ENCODE measurements at regions not wholly inside any gene's neighbourhood (a gene's known extent, or its start where the extent isn't known, plus 50 kb on each side); places are given as distances from the start of the nearest gene placed in this dataset.
"Not testable (repeated sequence)": the region's sequence is repeated elsewhere in the genome, so short reads cannot be mapped to it uniquely, and the experiment has no call there.

DNA sequence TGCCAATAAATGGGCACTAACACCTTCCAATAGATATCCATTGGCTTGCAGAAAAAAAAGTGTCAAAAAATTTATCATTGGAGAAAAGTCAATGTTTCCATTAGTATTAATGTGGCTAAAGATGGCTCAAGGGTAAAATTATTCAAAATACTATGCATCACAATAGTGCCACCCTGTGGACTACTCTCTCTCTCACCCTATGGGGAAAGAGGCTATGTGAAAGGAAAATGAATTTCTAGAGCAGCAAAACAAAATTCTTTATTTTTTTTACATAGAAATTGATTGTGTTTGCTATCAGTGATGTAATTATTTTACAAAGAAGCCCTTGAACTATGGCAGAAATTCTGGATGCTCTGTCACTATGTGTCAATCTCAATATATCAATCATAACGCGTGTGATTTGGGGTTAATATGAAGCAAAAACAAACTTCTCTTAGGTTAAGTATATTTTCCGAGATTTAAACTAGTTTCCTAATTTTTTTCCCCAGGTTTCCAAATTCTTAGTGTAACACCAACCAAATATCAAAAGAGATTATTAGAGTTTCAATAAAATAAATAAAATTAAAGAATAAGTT lies 193.9 kb downstream of the USP22 start:
- DNase-seq, result not testable (repeated sequence)

DNA sequence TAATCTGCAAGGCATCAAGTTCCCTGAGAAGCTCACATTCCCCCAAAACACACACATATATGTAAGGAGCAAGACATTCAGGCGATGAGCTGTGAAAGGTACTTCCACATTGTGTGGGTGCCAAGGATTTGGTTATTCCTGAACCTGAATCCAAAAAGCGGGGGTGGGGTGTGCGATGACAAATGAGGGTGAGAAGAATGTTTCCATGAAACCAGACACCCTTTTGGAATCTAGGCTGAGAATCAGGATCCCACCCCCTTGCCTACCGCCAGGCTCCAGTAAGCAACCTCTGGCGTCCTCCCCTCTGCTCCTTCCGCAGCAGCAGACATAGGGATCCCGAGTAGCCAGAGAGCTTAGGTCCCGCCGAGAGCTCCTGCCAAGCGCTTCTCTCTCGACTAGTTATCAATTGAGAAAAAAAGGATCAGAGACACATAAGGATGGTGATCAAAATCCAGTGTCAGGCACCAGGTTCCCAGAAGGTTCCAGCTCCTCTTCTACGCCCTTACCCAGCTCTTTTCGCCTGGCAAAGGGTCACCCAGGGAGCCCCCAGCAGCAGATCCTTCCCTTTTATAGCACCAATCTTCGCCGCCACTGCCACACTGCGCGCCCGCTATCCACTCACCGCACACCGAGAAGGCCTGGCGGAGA lies 191.1 kb downstream of the USP22 start:
- not testable (repeated sequence) for DNase-seq

DNA sequence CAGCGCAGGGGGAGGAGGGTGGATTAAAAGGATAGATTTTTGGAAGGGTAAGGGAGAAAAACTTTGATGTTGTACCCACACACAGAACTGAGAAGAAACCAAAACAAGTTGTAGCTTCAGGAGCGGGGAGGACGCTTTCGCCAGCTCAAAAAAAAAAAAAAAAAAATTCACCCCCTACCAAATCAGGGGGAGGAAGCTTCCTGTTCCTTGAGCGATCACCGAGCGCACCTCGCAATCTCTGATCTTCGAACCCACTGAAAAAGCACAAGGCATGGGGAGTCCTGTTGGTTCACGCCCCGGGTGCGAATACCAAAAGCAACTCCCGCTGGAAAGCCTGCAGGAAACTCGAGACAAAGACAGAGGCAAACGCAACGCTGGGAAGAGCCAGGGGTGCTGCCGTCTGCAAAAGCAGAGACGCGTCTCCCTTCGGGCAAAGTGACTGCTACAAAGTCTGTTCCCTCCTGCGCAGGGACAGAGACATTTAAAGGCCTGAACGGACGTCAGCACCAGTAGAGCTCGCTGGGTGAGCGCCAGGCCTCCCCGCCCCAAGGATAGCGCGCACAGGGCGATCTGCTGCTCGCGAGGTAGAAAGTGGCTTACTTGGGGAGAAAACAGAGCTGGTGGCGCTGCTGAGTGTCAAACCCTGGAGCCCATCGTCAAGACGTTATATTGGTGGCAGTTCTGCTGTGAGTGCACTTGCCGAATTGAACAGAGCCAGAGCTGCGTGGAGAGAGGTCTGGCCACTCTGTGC lies 190.4 kb downstream of the USP22 start:
- peak; percentile 7 to 8 for DNase-seq

DNA sequence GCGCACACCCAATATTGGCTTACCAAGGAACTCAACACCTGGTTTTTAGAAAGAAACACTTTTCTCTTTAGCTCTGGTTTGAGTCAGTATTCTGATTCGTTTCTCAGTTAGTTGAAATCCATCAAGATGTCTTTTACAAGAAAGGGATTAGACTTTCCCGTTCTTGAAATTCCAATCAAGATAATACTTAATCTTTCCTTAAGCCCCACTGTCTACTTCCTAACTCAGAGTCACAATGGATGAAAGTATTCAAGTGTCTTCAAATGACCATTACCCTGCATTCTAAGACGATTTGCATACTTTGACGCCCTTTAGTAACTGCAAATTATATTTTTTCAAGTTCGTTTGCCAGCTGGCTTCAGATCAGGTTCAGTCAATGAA lies 189.8 kb downstream of the USP22 start:
- DNase-seq, result no peak

DNA sequence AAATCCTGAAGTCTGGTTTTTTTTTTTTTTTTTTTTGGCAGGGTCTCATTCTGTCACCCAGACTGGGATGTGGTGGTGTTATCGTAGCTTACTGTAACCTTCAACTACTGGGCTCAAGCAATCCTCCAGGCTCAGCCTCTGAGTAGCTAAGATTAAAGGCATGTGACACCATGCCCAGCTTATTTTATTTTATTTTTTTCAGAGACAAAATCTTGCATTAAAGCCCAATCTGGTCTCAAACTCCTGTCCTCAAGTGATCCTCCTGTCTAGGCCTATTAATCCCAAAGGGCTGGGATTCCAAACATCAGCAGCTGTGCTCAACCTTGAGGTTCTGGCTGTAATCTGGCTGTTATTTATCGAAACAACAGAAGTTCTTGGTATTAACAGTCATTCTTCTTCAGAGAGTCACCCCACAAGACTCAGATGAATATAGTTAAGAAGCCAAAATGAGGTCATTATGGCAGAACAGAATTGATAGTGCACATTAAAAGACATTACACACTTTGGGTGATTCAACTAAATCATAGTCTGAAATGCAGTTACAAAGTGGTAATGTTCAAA lies 186.8 kb downstream of the USP22 start:
- not testable (repeated sequence) for DNase-seq

DNA sequence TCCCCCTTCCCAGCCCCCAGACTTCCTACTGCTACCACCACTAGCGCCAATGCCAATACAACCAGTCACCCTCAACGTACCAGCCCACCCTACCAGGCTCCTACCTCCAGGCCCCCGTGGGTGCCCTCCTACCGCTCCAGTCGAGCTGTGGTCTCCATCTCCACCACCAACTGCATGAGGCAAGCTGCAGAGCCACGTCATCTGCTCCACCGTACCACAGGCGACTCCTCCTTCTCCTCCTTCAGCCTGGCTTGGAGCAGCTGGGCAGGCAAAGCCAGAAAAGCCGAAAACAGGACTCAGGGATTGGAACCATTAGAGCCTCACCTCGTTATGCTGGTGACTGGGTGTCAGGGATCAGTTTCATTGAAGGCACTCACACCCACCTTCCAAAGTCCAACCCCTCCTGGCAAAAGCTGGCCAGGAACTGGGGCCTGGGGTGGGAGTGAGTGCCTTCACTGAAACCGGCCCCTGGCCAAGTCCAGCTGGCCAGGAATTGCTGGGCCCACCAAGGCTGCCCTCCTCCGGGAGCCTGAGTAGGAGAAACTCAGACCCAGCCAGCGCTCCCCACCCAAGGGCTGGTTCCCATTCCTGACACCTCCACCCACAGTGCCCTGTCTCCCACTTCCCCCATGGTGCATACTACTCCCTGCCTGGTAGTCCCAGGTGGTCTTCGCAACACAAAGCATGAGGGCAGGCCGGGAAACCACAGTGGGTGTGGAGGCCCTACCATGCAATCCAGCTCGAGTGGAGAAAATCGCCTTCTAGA lies 176.2 kb downstream of the USP22 start:
- DNase-seq, result not testable (repeated sequence)

DNA sequence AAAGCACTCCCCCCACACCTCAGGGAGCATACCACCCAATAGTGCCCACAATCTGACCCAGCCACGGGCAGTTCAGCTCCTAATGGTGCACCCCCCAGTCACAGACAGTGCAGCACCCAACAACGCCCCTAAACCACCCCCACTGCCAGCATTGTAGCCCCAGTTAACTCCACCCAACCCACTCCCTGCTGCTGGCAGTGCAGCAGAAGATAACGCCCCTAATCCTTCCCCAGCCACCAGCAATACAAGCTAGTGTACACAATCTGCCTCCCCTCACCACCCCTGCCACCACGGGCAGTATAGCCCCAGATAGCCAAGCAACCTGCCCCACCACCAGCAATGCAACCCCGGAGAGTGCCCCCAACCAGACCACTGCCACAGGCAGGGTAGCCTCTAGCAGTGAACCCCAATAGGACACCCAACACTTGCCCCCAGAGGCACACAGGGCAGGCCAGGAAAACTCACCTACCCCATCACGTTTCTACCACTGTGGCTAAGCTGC lies 175.3 kb downstream of the USP22 start:
- DNase-seq, result not testable (repeated sequence)

DNA sequence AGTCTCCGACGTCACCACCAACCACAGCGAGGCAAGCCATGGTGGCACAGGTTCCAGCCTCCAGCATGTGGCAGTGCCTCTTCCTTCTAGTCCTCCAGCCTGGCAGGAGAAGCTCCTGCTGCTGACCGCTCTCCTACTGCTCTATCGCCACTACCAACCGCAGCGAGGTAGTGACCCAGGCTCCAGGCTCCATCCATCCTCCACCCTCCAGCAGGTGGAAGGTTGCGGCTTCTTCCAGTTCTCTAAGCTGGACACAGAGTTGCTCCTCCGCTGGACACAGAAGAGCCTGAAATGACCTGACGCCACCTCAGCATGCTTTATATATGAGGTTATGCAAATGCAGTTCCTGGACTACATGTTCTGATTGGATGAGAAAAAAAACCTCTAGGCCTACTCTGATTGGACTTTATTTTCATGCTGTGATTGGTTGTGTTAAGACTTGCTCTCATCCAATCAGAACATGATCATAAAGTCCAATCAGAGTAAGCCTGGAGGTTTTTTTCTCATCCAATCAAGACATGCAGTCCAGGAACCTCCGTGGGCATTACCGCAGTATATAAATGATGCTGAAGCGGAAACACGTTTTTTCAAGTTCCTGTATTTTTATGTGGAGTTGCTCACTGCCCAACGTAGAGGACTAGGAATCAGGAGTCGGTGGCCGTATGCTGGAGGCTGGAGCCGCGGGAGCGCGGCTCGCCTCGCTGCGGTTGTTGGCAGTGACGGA lies 174.7 kb downstream of the USP22 start:
- not testable (repeated sequence) for DNase-seq

DNA sequence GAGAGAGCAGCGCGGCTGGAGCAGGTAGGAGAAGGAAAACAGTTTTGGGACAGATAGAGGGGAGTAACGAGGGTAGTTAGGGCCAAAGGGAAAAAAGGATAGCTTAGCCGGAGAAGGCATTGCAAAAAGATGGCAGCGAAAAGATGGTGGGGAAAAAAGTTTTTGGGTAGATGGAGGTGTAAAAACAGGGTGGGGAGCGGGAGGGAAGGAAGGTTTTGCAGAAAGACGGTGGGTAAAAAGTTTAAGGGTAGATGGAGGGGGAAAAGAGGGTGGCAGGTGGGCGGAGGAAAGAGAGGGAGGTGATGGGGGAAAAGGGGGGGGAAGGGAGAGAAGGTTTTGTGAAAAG lies 174.2 kb downstream of the USP22 start:
- DNase-seq, result not testable (repeated sequence)

DNA sequence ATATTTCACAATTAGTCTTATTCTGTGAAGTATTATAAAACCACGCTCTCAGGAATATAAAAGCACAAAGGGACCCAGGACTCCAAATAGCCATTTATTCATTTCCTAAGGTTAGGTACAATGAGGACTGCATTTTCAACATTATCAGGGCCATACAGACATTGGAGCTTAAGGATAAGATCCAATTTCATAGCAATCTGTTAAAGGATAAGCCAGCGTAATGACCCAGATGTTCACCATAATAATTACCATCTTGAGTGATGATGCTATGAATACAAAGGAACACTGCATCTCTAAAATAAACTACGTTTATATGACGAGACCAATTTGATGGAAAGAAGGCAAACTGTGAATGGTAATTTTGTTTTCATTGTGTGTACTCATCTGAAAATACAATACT lies 169.6 kb downstream of the USP22 start:
- not testable (repeated sequence) for DNase-seq

DNA sequence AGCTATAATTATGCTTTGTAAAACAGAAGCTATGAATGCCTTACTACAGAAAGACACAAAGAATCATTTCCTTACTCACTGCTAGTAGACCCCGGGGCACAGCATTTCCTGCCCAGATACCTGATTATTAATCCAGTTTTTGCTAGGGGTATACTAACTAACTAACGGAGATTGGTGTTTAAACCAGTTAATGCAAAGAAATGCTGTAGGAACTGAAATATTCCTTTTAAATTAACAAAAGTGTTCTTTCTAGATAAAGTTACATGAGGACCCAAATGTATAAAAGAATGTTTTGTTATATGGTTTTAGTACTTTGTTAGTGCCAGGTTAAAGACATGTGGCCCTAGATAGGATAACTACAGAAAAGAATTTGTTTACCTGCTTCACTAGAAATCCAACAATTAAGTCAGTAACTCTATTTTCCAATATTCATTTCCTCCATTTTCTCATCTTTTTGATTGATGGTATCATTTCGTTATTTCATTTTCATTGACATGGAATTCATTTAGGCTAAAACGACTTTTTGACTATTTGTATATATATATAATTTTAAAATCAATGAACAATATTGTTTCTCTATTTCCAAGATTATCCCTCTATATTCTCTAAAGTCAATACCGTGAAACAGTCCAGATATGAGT lies 169.0 kb downstream of the USP22 start:
- not testable (repeated sequence) for DNase-seq

DNA sequence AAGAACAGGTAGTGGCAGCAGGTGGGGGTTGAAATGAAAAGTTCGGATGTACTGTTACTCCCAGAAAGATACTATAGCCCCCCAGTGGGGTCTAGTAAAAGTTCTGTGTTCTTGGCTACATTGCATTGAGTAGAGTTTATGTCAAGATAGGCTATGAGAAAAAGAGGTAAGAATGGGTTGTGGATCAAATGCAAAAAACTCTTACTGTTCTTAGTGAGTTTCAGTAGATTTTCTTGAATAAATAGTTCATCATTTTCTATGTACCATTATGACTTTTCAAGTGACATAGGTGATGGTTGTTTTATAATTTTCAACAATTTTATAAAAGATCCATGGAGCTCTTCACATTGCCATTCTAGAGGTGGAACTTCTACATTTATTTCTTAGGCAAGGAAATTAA lies 165.4 kb downstream of the USP22 start:
- not testable (repeated sequence) for DNase-seq

DNA sequence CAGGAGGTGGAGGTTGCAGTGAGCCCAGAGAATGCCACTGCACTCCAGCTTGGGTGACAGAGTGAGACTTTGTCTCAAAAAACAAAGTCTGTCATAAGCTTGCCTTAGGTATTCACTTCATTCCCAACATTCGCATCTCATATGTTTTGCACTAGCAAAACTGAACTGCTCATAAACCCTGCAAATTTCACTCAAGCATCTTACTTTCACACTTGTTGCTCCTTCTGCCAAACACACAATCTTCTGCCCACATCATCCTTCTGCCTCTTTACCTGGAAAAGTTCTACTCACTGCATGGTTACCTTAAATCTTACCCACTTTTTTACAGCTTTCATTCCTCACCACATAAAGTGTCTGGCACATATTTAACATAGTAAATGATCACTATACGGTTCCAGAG lies 152.5 kb downstream of the USP22 start:
- DNase-seq, result no peak

DNA sequence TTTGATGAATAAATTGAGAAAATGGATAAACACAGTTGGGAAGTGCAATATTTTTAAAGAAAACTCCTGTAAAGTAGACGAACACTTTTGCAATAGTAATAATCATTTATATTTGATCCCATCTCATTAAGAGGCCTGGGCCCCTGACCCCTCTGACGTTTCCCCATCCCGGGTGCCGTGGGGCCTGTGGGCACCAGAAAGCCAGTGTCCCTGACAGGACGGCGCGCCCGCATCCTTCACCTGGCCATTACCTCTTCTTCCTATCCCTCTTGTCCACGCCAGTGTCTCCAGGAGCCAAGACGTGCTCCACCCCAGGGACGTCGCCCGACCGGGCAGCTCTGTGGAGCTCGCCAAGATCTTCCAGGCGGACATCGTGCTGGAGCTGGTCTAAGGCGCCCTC lies 147.4 kb downstream of the USP22 start:
- not testable (repeated sequence) for DNase-seq

DNA sequence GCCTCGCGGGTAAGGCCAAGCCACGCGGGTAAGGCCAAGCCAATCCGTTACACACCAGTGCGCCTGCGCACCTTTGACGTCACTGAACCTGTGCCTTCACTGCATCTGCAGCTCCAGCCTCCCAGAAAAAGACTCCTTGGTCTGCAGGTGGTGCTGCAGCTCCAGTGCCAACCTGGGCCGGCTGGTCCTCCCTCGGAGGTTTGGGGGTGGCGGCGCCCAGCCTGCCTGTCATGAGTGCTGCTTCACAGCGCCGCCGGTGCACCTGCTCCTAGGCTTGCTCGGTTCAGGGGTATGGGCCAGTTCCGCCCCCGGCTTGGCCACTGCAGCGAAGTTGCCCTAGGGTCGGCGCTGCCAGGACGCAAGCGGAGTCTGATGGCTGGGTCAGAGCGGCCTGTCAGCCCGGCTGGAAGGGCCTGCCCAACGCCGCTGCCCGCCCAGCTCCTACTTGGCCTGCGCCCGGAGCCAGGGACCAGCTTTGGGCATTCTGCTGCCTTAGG lies 146.6 kb downstream of the USP22 start:
- peak; percentile 62 to 75 for DNase-seq

DNA sequence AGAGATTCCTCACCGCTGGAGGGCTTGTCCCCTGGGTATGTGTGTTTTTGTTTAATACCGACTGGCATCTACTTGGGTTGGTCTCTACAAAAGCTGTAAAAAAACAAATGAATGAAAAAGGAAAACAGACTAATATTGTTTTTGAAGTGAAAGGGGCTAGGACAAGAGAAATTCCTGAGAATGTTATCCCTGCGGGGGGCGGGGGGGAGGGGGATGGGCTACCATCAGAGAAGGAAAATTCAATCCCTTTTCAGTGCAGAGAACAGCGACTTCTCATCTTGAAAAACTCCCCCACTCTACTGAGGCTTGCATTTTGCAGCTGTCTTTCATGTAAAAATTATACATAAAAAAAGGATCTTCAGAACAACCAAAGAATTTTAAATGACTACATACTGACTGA lies 144.1 kb downstream of the USP22 start:
- DNase-seq, result not testable (repeated sequence)

DNA sequence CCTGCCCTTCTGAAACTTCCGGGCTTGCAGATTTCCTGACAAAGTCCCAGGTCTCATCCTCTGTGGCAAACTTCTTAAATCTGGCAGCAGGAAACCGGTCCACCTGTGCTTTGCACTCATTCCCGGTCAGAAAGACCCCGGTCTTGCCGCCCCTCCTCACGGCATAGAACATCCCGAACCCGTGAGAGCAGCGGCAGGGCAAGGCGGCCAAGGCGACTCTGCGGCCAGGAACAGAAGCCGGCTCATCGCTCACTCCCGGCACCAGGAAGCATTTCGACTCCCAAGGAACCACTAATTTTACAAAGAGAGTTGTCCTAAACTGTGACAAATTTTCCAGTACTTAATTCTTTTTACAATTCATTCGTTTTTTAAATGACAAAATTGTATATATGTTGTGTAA lies 140.3 kb downstream of the USP22 start:
- DNase-seq, result not testable (repeated sequence)

DNA sequence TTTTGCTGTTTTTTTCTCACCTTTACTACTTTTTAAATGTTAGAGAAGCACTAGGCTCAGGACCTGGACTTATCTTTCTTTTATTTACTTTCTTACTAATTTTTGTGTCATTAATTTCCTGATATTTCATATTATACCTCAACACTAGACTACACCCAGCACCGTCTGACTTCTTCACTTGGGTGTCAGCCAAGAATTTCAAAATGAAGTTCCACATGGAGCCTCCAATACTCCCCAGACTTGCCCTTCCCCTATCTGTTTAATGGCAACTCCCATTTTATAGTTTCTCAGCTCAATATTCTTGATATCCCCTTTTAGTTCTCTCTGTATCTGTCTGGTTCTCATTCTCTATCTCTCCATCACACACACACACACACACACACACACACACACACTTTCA lies 139.3 kb downstream of the USP22 start:
- not testable (repeated sequence) for DNase-seq

DNA sequence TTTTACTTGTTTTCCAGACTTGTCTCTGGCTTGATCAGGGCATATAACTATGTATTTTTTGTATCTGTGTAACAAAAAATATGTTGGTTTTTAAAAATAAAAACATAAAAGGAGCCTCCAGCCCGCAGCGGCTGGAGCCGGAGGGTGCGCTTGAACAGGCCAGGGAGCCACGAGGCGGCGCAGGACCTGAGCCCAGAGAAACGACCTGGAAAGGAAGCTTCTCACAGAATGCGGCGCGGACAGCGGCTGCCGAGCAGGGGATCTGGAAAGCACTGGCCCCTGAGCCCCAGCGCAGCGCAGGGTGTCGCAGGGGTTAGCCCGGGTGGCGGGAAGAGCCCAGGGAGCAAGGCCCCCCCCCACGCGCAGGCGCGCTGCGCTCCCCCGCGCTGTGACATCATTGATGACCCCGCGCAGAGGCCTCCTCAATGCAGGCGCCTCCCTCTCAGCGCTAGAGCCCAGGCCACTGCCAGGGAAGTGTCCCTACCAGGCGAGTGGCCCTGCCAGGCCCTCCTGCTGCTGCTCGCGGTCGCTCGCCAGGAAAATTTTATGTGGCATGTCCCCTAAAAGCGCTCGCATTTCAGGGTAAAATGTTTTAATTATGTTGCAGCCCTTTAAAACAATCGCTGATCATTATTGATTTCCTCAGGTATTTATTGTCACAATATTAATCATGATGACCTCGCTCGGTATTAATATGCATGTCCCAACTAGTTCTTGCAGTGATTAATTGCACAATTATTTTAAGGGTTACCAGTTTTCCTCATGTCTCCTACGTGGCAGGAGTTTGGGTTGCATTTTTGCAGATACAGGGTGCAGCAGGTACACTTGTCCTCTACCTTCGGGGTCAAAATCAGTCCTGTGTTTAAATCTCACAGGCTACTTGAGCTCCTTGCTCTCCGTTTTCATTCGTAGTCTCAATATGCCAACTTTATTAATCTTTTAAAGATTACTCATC lies 134.2 kb downstream of the USP22 start:
- DNase-seq, result peak; percentile 82 to 84

DNA sequence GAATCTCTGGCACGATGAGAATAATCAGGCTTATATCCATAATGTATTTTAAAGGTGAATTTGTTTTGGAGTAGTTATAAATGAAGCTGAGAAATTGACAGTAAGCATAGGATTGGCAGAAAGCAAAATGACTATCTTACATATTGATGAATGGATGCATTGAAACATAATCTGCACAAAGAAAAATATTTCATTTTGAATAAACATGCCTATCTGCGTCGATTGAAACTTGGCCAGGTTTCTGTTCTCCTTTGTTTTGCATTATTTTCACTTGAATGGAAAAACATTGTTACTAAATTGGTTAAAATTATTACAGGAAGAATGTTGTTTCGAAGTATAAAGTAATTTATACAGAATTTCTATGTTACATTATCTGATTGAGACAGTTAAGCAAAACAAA lies 128.2 kb downstream of the USP22 start:
- DNase-seq, result no peak
